GM21367 (cell line): ENCODE measurements at regions not wholly inside any gene's neighbourhood (a gene's known extent, or its start where the extent isn't known, plus 50 kb on each side); places are given as distances from the start of the nearest gene placed in this dataset.
"Not testable (repeated sequence)": the region's sequence is repeated elsewhere in the genome, so short reads cannot be mapped to it uniquely, and the experiment has no call there.

Experiments
- ATAC-seq: cut with Tn5 transposase; IDR thresholded peaks from one replicate; pipeline ENCODE4 v1.9.1; 2021; ENCODE audit not compliant: unreplicated experiment

DNA sequence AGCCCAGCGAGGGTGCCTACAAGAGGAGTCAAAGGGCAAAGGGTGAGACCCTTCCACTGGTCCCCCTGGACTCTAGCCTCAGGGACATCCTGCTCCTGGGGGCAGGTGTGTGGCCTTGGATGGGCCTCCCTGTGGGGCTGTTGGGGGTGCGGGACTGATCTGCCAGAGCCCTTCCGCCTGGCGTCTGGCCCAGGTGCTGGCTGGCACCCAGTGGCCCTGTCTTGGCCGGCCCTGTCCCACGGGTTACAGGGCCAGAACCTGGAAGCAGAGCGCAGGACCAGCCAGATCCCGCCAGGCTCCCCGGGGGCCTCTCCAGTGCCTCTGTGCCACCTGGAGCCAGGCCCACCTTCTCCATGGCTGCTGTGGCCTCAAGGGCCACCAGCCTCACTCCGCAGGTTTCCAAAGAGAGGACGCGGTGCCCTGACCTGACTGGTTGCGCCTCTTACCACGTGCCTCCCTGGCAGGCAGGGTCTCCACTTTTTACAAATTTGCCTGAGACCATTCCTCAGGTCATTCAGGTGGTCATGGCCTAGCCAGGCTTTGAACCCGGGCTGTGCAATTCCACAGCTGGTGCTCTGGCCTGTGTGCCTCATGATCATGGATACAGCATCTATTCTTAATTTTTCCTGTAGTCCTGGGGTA, 444.8 kb downstream of the SPATA31D1 start:
- not testable (repeated sequence) for ATAC-seq

DNA sequence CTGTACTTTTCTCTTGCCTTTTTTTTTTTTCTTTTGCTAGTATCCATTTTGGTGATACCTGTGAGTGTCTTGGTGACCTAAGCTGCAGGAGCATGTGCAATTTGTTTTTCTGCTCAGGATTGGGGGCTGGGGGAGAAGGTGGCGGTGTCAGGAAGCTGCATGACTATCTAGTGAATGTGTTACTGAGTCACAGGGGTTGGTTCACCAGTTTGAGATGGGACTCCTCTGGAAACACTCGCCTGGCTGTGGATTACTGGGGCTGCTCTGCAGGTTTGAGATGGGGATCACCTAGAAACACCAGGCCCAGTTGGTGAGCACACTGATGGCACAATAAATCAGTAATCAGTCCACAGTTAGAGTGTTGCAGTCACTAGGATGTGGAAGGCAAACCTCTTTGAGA, 447.9 kb downstream of the SPATA31D1 start:
- ATAC-seq, result no peak

GRCh38 chr9:82437183-82437582, 448.6 kb downstream of the SPATA31D1 start:
- not testable (repeated sequence) for ATAC-seq

- ATAC-seq, result no peak
Observed at GRCh38 chr9:82438581-82438980, 450.0 kb downstream of the SPATA31D1 start.

DNA sequence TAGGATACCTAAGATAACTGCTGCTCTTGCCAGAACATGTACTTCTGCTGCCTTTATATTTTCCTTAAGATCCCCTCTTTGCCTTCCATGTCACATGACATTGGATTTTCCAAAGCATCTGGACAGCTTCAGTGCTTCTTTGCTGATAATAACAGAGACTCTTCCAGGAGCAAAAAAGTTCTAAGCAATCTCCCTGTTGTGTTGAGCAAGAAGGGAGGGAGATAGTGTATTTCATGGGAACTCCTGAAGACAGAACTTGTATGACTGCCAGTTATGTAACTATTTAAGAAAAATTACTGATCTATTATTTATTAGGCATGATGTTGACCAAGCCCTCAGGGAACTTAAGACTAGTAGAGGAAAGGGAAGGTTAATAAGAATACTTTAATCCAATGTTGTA, 454.7 kb downstream of the SPATA31D1 start:
- ATAC-seq, result no peak

DNA sequence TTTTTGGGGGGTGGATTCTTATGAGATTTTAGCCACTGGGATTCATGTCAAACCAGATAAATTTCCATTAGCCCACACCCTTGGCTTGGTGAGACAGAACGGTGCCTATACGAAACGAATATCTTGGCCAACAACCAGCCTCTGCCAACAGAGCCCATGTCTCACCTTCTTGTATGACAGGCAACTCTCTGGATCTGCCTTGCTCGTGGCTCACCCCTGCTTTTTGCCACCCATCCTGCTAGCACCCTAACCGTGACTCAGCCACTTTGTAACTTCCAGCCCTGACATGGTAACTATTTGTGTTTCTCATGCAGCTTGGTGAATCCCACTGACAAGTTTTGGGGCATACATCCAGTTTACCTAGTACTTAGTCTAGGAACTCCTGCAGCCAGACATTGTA, 457.0 kb downstream of the SPATA31D1 start:
- no peak for ATAC-seq

DNA sequence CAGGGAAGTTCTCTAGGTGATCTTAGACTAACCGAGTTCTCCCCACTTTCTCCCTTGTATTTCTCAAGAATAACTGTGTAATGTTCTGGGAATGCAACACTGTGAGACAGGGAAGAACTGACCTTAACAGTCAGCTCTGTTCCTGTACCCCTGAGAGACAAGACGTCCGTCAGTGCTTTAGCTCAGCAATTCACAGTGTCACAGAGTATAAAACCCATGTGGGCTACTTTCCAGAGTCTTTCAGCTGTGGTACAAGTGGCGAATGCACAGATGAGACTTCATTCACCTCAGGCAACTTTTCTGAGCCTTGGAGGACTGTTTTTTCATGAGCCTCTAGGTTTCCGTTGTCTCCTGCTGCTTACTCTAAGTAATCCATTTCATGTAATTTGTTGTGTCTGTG, 458.8 kb downstream of the SPATA31D1 start:
- no peak for ATAC-seq

DNA sequence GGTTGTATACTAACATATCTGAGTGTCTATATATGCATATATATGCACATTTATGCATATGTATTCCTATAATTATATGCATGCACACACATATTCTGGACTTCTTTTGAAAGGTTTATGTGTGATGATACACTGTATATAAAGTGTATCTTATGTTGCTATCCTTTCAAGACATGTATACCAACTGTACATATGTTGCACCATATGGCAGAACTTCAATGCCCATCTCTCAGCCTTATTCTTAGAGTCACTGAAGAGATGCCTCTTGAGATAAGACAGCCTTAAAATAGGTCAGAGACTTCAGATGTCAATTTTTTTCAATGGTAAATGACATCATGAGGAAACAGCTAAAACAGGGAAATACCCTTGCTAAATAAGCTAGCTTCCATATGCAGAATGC, 461.4 kb downstream of the SPATA31D1 start:
- no peak for ATAC-seq

- no peak for ATAC-seq
Observed at GRCh38 chr9:82454509-82455190, 466.1 kb downstream of the SPATA31D1 start.

GRCh38 chr9:82456642-82457041, 468.1 kb downstream of the SPATA31D1 start:
- ATAC-seq, result no peak

DNA sequence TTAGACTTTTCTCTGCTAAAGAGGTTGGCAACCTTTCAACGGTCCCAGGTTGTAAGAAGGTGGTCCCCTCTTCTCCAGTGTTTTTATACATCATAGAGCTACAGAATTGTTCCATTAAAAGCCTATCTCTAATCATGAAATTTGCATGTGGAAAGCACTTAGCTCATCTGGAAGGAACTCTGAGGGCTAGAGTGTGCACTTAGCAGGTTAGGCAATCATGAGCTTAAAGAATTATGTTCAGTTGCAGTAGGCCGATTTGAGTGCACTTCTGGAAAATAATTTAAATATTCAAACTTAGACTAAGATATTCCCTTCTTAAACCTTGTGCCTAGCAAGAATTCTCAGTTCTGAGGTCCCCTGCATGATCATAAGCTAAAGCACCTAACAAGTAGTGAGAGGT, 468.7 kb downstream of the SPATA31D1 start:
- ATAC-seq, result no peak

DNA sequence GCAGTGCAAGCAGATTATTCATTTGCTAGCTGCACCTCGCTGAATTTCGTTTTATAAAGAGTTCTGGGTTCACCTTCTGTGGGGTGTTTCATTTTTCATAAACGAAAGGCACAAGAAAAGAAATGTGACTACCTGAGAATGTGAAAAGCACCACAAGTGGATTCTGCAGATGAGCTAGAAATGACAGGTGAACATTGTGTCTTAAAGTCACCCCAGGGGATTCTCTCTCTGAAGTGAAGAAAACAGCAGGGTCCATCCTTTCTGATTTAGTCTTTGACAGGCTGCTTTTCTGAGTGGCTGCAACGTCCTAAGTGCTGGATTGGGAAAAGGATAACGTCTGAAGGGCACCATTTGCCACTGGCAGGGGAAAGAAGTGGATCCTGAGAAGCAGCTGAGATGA, 469.3 kb downstream of the SPATA31D1 start:
- no peak for ATAC-seq

GRCh38 chr9:82458296-82458695, 469.7 kb downstream of the SPATA31D1 start:
- ATAC-seq, result no peak

DNA sequence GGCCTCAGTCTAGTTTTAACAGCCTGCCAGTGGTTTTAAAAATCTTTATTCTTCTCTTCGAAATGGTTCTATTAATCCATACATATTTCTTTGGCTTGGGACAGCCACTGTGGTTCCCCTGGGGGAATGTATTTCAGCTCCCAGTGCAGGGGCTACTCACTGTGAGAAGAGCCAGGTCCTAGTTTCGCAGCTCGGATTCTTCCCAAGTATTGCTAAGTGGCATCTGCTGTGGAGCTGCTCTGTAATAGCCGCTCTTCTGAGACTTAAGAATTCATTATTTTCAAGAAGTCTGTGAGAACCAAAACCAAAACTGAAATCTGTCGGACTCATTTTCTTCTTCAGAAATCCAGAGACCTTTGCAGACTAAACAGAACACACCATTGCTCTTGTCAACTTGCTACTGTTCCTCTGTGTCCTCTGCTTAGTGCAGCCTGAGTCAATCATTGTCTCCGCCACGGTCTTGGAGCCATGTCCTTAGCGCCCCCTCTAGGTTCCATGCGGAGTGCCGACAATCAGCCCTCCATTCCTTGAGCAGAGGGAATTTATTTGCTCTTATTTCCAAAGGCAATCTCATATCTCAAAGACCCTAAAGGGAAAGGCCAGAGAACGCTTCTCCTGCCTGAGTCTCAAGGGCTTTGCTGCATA, 478.2 kb downstream of the SPATA31D1 start:
- ATAC-seq, result no peak

GRCh38 chr9:82467436-82467835, 478.9 kb downstream of the SPATA31D1 start:
- no peak for ATAC-seq

DNA sequence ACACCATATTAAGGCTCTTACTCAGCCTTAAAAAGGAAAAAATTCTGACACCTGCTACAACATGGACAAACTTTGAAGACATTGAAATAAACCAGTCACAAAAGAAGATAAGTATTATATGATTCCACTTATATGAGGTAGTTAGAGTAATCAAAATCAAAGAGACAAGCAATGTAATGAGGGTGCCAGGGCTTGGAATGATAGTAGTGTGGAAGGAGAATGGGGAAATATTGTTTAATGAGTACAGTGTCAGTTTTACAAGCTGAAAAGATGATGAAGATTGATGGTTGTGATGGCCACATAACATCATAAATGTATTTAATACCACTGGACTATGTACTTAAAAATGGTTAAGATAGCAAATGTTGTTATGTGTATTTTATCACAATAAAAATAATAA, 485.7 kb downstream of the SPATA31D1 start:
- ATAC-seq, result no peak

GRCh38 chr9:82475584-82476301, 487.2 kb downstream of the SPATA31D1 start:
- ATAC-seq, result no peak

GRCh38 chr9:82480921-82481320, 492.3 kb downstream of the SPATA31D1 start:
- ATAC-seq, result no peak

DNA sequence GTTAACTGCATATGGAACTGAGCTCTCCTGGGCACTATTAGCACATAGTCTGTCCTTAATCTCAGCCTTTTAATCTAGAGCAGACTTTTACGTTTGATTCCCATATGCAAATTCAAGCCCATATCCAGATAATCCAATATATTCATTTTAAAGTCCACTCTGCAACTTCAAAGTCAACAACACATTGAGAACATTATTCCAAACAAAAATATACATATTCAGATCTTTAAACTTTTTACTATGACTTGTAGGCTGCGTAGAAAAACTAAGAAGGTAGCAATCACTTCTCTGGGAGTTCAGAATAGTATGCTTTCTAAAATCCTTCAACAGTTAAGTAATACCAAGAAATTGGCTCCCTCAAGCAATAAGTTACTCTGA, 499.4 kb downstream of the SPATA31D1 start:
- ATAC-seq, result no peak

- no peak for ATAC-seq
Observed at GRCh38 chr9:82488313-82489200, 500.0 kb downstream of the SPATA31D1 start.
